IMR-90 (cell line): ENCODE measurements at regions not wholly inside any gene's neighbourhood (a gene's known extent, or its start where the extent isn't known, plus 50 kb on each side); places are given as distances from the start of the nearest gene placed in this dataset.
"Not testable (repeated sequence)": the region's sequence is repeated elsewhere in the genome, so short reads cannot be mapped to it uniquely, and the experiment has no call there.

Experiments used
- ATAC-seq: fragments of 200-7000 bp; cut with Tn5 transposase; 2 replicates; pipeline ENCODE4 v1.9.1; 2020; ENCODE audit warnings: low read depth, mild to moderate bottlenecking, moderate library complexity
- BruUV-seq: library from RNA; stranded (reverse); fragments of 400-500 nt; replicated peaks from 2 replicates; lab custom pipeline; 2021; lab: Mats Ljungman, UMichigan
- CTCF ChIA-PET: fragments of 300-600 bp; formaldehyde crosslinking; extraction: SDS; loops from one replicate; lab custom pipeline; 2021; ENCODE audit warnings: antibody characterized with exemption; lab: Yijun Ruan, JAX
- POLR2A ChIA-PET: fragments of 300-600 bp; sonication (Branson Sonifier 250); formaldehyde crosslinking; loops from one replicate; lab custom pipeline; 2022; ENCODE audit warnings: antibody characterized with exemption; ENCODE audit not compliant: unreplicated experiment; lab: Charles Lee
- DNase-seq: peaks from one replicate; pipeline ENCODE4 v3.0.0; 2013
- H2AFZ ChIP-seq: replicated peaks from 2 replicates; pipeline ENCODE3; 2013; ENCODE audit warnings: low read length, mild to moderate bottlenecking; ENCODE audit not compliant: poor library complexity
- H2AK5ac ChIP-seq: 2 replicates; pipeline ENCODE4 v1.6.1; 2013; ENCODE audit warnings: low read depth, low read length, inconsistent platforms
- H2AK9ac ChIP-seq: replicated peaks from 2 replicates; pipeline ENCODE3; 2013; ENCODE audit warnings: mild to moderate bottlenecking, low read depth, low read length, moderate library complexity; ENCODE audit not compliant: poor library complexity
- H2BK120ac ChIP-seq: 2 replicates; pipeline ENCODE4 v1.6.1; 2013; ENCODE audit warnings: low read depth, low read length, inconsistent platforms
- H2BK15ac ChIP-seq: 3 replicates; pipeline ENCODE4 v1.6.1; 2013; ENCODE audit warnings: low read depth, low read length, inconsistent platforms
- H2BK20ac ChIP-seq: 2 replicates; pipeline ENCODE4 v1.6.1; 2013; ENCODE audit warnings: low read depth, mild to moderate bottlenecking, inconsistent platforms, low read length, moderate library complexity
- H2BK5ac ChIP-seq: 2 replicates; pipeline ENCODE4 v1.6.1; 2013; ENCODE audit warnings: mild to moderate bottlenecking, low read depth, low read length, inconsistent platforms; ENCODE audit not compliant: poor library complexity, severe bottlenecking
- H3K14ac ChIP-seq: replicated peaks from 2 replicates; pipeline ENCODE4 v1.6.1; 2013; ENCODE audit warnings: low read depth, low read length, inconsistent platforms
- H3K18ac ChIP-seq: 2 replicates; pipeline ENCODE4 v1.6.1; 2013; ENCODE audit warnings: low read depth, low read length, control low read depth
- H3K23ac ChIP-seq: 2 replicates; pipeline ENCODE4 v1.6.1; 2013; ENCODE audit warnings: low read depth, low read length, inconsistent platforms
- H3K27ac ChIP-seq: 2 replicates; pipeline ENCODE4 v1.5.1; 2013; ENCODE audit warnings: mild to moderate bottlenecking, control low read depth, low read length; ENCODE audit not compliant: insufficient read depth
- H3K27me3 ChIP-seq: 2 replicates; pipeline ENCODE4 v1.6.1; 2013; ENCODE audit warnings: low read length; ENCODE audit not compliant: control insufficient read depth, insufficient read depth
- H3K36me3 ChIP-seq: 2 replicates; pipeline ENCODE4 v1.6.1; 2013; ENCODE audit warnings: low read length, mixed read lengths; ENCODE audit not compliant: control insufficient read depth, insufficient read depth
- H3K4ac ChIP-seq: 2 replicates; pipeline ENCODE4 v1.6.1; 2013; ENCODE audit warnings: low read depth, low read length, inconsistent platforms
- H3K4me1 ChIP-seq: 2 replicates; pipeline ENCODE4 v1.6.1; 2013; ENCODE audit warnings: low read length, mixed read lengths; ENCODE audit not compliant: control insufficient read depth, insufficient read depth
- H3K4me2 ChIP-seq: 2 replicates; pipeline ENCODE4 v1.6.1; 2013; ENCODE audit warnings: low read depth, mild to moderate bottlenecking, control low read depth, low read length, moderate library complexity
- H3K4me3 ChIP-seq: 2 replicates; pipeline ENCODE4 v1.5.1; 2013; ENCODE audit warnings: low read depth, mild to moderate bottlenecking, control low read depth, low read length, moderate library complexity; ENCODE audit not compliant: insufficient read depth
- H3K56ac ChIP-seq: 2 replicates; pipeline ENCODE4 v1.6.1; 2013; ENCODE audit warnings: low read length, inconsistent platforms; ENCODE audit not compliant: insufficient read depth; ENCODE audit errors: extremely low read depth
- H3K79me1 ChIP-seq, 2 experiments: 2 replicates each; pipeline ENCODE4 v1.6.1; 2013; ENCODE audit warnings: low read length in 2 of 2, inconsistent platforms in 1 of 2, low read depth in 1 of 2
- H3K9ac ChIP-seq: 2 replicates; pipeline ENCODE4 v1.6.1; 2013; ENCODE audit warnings: low read depth, low read length, control low read depth
- H3K9me1 ChIP-seq: 2 replicates; pipeline ENCODE4 v1.6.1; 2013; ENCODE audit warnings: low read length, inconsistent platforms; ENCODE audit not compliant: insufficient read depth
- H3K9me3 ChIP-seq: 2 replicates; pipeline ENCODE4 v1.6.1; 2013; ENCODE audit warnings: low read length; ENCODE audit not compliant: control insufficient read depth, insufficient read depth
- H4K20me1 ChIP-seq: 2 replicates; pipeline ENCODE4 v1.6.1; 2013; ENCODE audit warnings: low read length, inconsistent platforms; ENCODE audit not compliant: insufficient read depth
- H4K5ac ChIP-seq: 2 replicates; pipeline ENCODE4 v1.6.1; 2013; ENCODE audit warnings: mild to moderate bottlenecking, low read depth, low read length, control low read depth
- H4K8ac ChIP-seq, 2 experiments: 2 replicates each; pipeline ENCODE4 v1.6.1; 2013; ENCODE audit warnings: low read depth in 2 of 2, low read length in 2 of 2, control low read depth in 1 of 2, inconsistent platforms in 1 of 2
- H4K91ac ChIP-seq: 2 replicates; pipeline ENCODE4 v1.6.1; 2013; ENCODE audit warnings: low read depth, low read length, inconsistent platforms; ENCODE audit not compliant: insufficient read depth
- WGBS, 2 experiments: methylation state at CpG; one replicate each; pipeline versions ENCODE4 v1.1.5 to v1.1.7; 2013; ENCODE audit warnings: missing lambda C conversion rate in 2 of 2; ENCODE audit not compliant: insufficient read length in 1 of 2; ENCODE audit errors: extremely low coverage in 2 of 2; 5-methylcytosine and 5-hydroxymethylcytosine counted together
- dilution Hi-C: fragments of 300-500 bp; cut with HindIII; formaldehyde crosslinking; loops from one replicate; pipeline ENCODE4 v1.14.3; 2018; ENCODE audit warnings: low sequenced_read_pairs; ENCODE audit not compliant: unreplicated experiment
- in situ Hi-C: fragments of 300-500 bp; cut with MboI; formaldehyde crosslinking; loops from 3 replicates; pipeline ENCODE4 v1.14.3; 2019; ENCODE audit warnings: low sequenced_read_pairs, inconsistent platforms, mixed read lengths
- intact Hi-C: fragments of 100-400 bp; cut with micrococcal nuclease; formaldehyde crosslinking; loops from 2 replicates; pipeline ENCODE4 v1.10.0; 2022

DNA sequence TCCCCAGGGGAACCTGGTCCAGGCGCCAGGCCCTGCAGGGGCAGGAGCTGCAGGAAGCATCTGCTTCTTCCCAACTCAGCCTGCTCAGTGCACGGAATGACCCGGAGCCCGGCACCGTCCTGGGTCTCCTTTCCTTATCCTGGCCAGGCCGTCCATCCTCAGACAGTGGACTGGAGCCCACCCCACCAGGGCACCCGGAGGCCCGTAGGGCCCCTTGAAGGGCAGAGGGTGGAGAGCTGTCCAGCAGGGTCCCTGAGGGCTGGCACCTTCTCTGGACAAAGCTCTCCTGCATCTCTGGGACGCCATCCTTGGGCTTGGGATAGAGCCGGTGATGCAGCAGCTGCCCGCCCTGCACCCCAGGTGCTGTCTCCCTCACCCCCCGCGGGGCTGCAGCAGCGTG is 207.9 kb downstream of the TMEM121 start:
- ATAC-seq, in situ Hi-C loops: not testable (repeated sequence)
- peaks cover 21% of the 10 kb centered on the region for H3K9me3 ChIP-seq

DNA sequence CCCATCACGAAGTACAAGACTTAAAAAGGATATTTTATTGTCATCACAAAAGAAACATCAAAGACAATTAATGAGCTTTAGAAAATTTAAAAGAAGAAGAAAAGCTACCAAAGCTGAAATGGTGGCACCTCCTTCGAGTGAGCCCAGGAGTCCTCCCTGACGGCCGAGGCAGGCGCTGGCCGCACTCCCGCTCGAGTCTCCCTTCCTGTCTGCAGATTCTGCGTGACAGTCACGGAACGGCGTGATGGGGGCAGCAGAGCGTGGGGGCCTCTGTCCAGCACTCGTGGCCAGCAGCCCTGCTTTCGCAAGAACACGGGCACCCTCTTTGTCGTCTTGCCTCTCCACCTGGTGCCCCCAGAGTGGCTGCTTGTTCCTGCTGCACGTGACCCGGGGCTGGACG is 209.9 kb downstream of the TMEM121 start:
- dilution Hi-C loops, H3K9ac ChIP-seq, H4K20me1 ChIP-seq, H3K4ac ChIP-seq, DNase-seq, H2BK120ac ChIP-seq, H3K23ac ChIP-seq, H3K27me3 ChIP-seq, H3K4me1 ChIP-seq, H2BK15ac ChIP-seq, H3K4me2 ChIP-seq, H2AK5ac ChIP-seq, H4K8ac ChIP-seq, in situ Hi-C loops, H3K79me1 ChIP-seq, intact Hi-C loops, POLR2A ChIA-PET, H3K56ac ChIP-seq, CTCF ChIA-PET, H2BK5ac ChIP-seq, H3K14ac ChIP-seq, BruUV-seq, H2AFZ ChIP-seq, ATAC-seq, H4K5ac ChIP-seq, H3K36me3 ChIP-seq, H4K91ac ChIP-seq, H3K4me3 ChIP-seq, H2AK9ac ChIP-seq, H2BK20ac ChIP-seq, H3K18ac ChIP-seq, H3K9me1 ChIP-seq, H3K27ac ChIP-seq: not testable (repeated sequence)
- no CpG with 5 or more reads among the region's 20 CpGs for WGBS, 2 experiments
- peaks cover 24% of the 10 kb centered on the region for H3K9me3 ChIP-seq

More for the DNA sequence above, 207.9 kb downstream of the TMEM121 start:
- H3K79me1 ChIP-seq, DNase-seq, BruUV-seq, H2BK15ac ChIP-seq, dilution Hi-C loops, H4K91ac ChIP-seq, H4K5ac ChIP-seq, H3K9me1 ChIP-seq, H4K8ac ChIP-seq, H3K23ac ChIP-seq, H3K4me1 ChIP-seq, H2AFZ ChIP-seq, H3K56ac ChIP-seq, H3K4me2 ChIP-seq, H3K27me3 ChIP-seq, POLR2A ChIA-PET, H3K27ac ChIP-seq, H3K14ac ChIP-seq, H2AK5ac ChIP-seq, H4K20me1 ChIP-seq, H3K4me3 ChIP-seq, H2AK9ac ChIP-seq, H3K18ac ChIP-seq, H3K4ac ChIP-seq, H2BK120ac ChIP-seq, H2BK20ac ChIP-seq, H2BK5ac ChIP-seq, CTCF ChIA-PET, H3K9ac ChIP-seq, intact Hi-C loops, H3K36me3 ChIP-seq: not testable (repeated sequence)
- no CpG with 5 or more reads among the region's 14 CpGs for WGBS, 2 experiments
